UCSD-AML1 (cell line): ENCODE measurements at regions not wholly inside any gene's neighbourhood (a gene's known extent, or its start where the extent isn't known, plus 50 kb on each side); places are given as distances from the start of the nearest gene placed in this dataset.
"Not testable (repeated sequence)": the region's sequence is repeated elsewhere in the genome, so short reads cannot be mapped to it uniquely, and the experiment has no call there.

Source experiments
- DNase-seq: peaks from one replicate; lab custom pipeline; 2025; ENCODE audit not compliant: unreplicated experiment; lab: John Stamatoyannopoulos, UW

DNA sequence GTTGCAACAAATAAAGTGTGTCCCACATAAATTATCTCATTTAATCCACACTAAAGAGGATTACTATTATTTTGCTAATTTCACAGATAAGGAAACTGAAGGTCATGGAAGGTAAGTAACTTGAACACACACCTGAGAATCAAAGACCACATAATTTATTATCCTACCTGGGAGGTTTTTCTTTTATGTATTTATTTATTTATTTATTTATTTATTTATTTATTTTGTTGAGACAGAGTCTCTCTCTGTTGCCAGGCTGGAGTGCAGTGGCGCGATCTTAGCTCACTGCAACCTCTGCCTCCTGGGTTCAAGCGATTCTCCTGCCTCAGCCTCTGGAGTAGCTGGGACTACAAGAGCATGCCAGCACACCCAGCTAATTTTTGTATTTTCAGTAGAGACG is 1011.4 kb downstream of the VRK1 start:
- not testable (repeated sequence) for DNase-seq

DNA sequence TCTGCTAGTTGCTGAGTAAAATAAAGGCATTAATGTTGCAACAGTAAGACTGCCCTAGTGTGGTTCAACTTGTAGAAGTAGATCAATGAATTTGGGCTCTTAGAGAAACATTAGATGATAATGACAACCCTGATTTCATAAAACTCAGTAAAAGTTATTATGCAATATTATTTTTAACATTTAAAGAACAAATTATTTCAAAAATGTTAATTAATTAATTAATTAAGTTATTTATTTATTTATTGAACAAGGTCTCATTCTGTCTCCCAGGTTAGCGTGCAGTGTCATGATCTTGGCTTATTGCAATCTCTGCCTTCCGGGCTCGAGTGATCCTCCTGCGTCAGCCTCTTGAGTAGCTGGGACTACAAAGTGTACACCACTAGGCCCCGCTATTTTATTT is 1016.4 kb downstream of the VRK1 start:
- DNase-seq: no peak

DNA sequence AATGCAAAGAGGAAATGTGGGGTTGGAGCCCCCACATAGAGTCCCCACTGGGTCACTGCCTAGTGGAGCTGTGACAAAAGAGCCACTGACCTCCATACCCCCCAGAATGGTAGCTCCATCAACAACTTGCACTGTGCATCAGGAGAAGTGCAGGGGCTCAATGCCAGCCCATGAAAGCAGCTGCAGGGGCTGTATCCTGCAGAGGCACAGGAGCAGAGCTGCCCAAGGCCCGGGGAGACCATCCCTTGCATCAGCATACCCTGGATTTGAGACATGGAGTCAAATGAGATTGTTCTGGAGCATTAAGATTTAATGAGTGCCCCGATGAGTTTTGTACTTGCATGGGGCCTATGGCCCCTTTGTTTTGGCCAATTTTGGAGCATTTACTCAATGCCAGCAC is 1023.6 kb downstream of the VRK1 start:
- no peak for DNase-seq

DNA sequence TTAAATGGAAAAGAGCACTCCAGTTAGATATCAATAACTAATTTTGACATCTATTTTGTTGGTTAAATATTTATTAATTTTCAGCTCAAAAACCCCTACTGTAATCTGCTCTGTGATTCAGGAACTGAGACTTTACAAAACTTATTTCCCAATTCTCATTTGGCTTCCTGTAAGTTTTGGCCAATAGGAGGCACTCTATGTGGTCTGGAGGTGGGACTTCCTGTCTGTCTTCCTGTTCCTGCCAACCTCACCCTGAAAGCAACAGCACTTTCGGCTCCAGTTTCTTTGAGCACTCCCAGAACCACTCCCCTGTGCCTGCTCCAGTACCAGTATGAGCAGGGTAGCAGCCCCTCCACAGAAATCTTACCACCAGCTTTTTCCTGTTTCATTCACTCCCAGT is 1027.0 kb downstream of the VRK1 start:
- no peak for DNase-seq

DNA sequence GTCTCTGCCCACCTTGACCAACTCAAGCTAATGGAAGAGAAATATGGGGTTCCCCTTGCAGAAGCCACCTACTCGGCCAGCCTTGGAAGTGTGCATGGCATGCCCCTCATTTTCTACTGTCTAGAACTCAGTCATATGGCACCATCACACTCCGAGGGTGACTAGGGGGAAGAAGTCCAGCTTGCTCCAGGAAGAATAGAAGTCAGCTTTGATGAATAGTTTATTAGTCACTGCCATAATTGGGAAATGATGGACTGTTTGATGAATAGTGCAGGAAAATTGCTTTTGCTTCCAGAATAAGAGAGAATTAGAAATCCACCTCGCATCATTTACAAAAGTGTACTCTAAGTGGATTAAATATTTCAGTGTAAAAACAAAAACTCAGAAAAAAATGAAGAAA is 1030.6 kb downstream of the VRK1 start:
- no peak for DNase-seq

DNA sequence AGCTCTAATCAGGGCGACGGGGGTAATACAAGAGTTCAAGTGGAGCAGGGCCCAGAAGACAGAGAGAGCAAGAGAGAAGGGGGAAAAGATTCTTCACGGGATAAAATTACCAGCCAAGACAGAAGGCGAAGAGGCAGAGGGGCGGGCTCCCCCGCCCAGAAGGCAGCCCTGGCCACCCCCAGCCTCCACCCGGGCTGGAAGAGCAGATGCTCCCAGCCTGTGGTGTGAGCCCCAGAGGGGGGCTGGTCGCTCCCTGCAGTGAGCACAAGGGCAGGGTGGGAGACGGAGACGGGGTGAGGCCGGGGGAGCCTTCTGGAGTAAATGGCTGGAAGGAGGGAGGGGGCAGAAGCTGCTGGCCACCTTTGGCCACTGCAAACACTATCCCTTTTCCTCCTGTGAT is 1035.6 kb downstream of the VRK1 start:
- no peak for DNase-seq

DNA sequence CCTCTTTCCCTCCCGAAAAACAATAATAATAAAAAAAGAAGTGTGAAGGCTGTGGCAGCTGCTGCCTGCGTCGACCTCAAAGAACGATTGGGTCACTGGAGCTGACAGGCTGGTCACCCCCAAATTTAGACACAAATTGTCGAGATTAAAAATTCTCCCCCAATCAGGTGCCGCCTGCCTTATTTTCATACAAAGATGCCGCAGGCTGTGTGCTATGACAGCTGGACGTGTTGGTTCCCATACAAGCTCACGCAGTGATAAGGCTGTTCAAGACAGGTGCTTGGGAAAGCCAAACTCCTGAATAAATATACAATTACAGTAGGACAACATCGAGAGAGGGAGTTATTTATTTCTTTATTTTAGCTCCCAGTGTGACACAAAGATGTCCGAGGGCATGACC is 1041.8 kb downstream of the VRK1 start:
- DNase-seq: no peak

DNA sequence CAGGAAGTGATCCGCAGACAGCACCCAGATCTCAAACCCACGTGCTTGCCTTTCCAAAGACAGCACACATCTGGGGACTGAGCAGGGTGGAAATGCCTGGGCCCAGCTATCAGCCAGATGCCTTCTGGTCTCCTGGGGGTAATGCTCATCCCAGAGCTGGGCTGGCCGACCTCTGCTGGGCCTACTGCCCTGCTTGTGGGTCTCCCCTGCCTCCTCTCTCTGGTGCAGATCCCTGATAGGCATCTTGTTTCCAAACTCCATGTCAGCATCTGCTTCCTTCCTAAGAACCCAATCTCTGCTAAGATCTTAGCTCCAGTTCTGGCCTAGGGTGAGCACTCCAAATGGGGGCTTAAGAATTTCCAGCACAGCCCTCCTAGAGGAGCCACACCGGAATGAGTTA is 1043.0 kb downstream of the VRK1 start:
- no peak for DNase-seq

DNA sequence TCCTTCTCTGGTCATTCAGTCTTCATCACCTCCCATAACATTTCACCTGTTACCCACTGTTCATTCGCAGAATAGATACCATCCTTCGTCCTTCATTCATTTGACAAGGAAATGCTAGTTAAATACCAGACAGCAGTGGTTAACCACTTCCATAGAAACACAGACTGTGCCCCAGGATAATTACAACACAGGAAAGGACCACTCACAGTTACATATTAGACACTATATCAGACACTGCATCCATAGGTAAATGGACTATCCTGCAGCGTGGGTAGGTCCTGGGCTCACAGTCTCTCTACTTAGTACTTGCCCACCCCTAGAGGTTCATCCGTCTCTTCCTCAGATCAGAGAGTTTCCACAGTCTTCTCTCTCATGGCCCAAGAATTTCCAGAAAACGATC is 1044.6 kb downstream of the VRK1 start:
- DNase-seq: no peak

DNA sequence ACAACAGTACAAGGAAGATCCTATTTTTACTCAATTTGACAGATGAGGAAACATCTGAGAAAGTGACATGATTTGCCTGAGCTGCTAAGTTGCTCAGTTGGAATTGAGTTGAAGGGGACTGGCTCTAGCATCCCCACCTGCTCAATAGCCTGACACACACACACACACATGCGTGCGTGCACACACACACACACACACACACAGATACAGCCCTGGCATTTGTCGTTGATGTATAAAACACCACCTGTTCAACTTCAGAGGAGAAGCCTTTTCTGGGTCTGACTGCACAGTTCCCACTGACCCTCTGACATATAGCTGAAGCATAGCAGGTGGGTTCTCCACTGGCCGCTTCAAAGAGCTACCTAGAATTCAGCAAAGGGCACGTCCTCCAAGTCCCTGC is 1045.9 kb downstream of the VRK1 start:
- no peak for DNase-seq

DNA sequence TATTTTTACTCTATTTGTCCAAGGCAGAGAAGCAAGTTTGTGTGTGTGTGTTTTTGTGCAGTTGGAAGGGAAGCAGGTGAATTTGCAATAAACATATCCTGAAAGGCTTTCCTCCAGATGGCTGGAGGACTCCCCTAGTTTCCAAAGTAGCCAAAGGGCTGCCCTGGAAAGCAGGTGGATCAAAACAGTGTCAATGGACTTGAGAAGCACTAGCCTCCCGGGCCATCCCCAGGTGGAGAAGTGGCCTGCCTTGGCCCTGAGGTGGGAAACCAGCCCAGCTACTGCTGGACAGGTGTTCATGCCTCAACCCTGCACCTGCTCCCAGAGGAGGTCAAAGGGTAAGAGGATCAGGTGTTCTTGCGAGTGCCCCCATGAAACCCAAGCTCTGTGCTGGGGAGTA is 1046.9 kb downstream of the VRK1 start:
- DNase-seq: no peak

DNA sequence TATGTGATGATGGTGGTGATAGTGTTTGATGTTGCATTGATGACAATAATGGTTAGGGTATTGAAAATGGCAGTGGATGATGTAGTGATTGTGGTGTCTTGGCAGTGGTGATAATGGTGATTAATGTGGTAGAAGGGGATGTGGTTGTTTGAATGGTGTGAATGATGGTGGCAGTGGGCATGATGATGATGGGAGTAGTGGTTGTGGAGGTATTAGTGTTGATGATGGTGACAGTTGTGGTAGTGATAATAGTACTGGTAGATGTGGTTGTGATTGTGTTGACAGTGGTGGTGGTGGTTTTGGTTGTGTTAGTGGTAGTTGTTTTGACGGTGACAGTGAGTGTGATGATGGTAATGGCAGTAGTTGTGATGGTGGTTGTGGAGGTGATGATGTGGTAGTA is 1049.0 kb downstream of the VRK1 start:
- DNase-seq: no peak

DNA sequence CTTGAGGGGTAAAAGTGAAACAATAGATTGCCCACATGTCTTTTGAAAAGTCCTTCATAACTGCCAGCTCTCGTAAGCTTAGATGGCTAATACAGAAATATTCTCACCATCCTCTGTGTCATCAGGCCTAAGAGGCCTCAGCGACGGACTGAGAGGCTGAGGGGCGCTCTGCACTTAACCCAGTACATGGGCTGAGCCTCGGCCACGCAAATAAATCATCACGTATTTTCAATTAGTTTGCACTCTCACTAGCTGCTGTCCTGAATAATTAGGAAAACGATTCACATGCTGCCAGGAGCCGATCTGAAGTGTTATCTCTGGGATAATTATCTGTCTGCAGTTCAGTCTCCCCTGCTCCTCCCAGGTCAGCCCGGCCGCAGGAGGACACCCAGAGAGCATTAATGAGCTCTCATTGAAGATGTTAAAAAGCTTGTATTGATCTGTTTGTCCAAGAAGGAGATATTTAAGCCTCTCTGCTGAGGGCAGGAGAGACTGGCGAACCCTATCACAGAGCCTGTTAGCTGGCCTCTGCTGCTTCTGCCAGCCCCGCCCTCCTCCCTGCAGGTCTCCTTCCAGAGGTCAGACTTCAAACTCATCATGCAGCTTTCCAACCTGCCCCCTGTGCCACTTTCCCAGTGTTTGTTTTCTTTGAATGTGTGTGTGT is 1051.3 kb downstream of the VRK1 start:
- DNase-seq: no peak

DNA sequence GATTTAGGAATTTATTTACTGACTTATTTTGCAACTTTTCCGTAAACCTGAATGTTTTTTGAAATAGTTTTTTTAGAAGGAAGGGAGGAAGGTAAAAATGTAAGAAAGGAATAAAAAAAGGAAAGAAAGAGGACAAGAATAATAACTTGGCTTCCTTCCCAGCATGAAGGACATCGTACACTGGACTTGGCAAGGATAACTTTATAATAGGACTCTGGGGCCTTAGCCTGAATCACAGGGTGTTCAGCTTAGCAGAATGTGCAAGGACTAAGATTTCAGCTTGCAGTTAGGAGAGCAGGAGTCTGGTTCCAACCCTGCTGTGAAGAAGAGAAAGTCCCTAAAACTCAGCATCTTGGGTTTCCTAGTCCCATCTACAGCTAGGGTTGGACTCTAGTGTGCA is 1053.3 kb downstream of the VRK1 start:
- DNase-seq: no peak

DNA sequence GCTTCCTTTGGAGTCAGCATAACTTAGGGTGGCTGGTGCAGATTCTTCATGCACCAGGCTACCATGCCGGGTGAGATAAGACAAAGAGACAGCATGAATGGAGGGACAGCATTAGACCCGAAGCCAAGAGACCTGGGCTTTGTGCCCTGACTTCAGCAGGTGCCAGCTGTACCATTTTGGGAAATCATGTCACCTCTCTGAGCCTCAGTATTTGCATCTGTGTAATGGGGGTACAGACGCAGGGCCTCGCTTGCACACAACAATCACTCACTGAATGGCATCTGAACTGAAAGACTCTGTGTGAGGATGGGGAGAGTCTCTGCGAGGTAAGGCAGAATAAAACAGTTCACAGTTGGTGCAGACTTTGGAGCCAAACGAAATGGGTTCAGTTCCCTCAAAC is 1053.7 kb downstream of the VRK1 start:
- no peak for DNase-seq

DNA sequence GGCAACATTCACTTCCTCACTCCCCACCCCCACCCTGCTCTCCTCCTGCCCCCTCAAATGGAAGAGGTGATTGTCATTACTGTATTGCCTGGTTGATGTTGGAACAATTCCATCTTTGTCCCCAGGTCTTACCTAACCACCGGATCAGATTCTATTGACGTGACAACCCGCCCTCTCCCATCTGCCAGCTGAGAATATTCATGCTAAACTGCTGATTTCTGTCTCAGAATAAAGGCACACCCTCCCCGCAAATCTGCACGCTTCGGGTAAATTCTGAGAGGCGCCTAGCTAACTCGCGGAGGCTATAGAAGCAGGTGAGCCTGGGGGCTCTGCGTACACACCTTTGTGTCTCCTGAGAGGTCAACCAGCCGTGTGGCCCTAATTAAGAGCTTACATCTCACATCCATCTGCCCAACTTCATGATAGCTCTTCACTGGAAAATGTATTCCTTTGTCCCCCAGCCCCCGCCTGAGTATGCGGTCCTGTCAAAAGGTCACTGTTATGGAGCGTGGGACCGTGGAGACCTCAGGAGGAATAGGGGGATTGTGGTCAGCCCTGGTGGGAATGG is 1054.3 kb downstream of the VRK1 start:
- DNase-seq: no peak

DNA sequence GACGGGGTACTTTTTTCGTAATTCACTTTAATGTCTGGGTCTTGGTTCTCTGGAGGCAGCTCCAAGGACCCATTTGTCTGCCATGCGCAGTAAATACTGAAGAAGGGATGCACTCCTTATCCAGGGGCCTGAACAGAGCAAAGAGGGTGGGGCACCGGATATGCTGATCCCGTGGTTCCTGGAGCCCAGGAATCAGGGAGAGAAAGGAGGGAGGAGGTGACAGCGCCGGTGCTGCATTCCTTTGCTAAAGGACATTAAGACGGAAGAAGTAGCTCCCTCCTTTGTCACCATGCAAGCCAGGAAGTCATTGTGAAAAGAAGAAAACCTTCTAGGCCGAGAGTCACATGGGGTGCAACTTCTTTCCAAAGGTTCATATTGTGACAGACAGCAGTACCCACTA is 1057.7 kb downstream of the VRK1 start:
- no peak for DNase-seq

DNA sequence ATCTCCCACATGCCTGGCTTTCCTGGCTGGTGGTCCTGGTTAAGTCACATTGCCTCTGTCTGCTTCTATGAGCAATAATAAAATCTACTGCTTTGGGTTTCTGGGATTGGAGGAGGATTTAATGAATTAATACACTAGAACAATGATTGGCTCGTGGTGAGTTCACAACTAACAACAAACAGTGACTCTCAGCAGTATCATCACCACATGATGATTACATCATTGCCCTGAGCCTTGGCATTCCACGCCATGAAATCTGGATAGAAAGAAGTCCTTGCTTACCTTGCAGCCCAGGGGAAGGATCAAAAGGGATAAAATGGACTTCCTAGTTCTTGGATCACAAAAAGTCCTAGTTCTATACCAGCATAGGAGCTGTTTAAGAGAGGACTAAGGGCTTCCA is 1069.0 kb downstream of the VRK1 start:
- no peak for DNase-seq

DNA sequence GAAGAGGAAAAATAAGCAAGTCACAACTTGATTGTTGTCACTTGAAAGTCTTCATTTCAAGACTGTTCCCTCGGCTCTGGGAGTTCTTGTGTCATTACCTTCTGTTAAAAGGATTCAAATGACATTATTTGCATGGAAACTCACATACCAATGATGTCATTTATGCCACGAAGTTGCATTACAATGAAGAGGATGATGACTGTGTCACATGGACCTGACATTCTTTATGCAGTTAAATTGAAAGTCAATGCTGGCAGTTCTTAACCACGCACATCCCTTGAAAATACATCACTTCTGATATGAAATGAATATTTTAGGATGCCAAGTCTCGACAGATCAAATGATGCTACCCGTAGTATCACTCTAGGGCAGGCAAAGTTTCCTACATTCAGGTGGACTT is 1069.5 kb downstream of the VRK1 start:
- DNase-seq: no peak

DNA sequence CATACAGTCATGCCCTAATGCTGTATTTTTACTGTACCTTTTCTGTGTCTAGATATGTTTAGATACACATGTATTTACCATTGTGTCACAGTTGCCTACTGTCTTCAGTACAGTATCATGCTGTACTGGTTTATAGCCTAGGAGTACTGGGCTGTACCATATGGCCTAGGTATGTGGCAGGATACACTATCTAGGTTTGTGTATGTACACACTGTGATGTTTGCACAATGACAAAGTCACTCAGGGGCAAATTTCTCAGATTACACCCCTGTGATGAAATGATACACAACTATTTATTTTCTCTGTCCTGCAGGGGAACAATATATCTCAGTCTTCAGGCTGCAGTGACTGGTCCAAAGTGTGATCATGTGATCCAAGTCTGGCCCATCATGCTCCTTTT is 1076.1 kb downstream of the VRK1 start:
- DNase-seq: no peak

DNA sequence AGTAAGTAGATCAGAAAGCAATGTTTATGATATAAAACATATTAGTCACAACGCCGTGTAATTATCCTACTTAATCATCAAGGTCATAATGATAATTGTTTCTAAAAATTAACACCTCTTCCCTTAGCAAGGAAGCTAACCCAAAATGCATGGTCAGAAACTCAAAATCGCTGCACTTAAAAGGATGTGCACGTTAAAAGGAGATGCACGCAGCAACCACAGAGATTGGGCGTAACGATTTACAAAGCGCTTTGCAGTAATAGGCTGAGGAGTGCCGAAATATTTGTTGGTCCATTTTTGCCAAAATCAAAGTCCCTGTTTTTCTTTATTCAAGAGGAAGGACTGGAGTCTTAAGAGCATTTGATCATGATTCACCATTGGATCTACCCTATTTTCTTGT is 1077.2 kb downstream of the VRK1 start:
- no peak for DNase-seq

DNA sequence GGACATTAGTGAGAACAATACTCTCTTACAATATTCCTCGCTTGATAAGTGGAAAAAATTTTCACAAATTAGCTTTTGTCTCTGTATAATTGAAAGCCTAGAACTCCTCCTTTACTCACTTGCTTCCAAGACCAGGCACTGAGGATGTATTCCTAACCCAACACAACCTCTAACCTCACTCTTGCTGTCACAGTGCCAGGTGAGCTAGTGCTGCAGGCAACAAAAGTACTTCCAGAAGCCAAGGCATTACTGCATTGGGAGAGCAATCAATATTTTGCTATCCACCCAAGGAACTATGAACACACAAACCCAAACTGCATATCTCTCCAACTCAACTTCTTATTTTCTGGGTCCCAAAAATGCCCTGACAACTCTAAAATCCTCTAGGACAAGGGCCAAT is 1081.0 kb downstream of the VRK1 start:
- no peak for DNase-seq

DNA sequence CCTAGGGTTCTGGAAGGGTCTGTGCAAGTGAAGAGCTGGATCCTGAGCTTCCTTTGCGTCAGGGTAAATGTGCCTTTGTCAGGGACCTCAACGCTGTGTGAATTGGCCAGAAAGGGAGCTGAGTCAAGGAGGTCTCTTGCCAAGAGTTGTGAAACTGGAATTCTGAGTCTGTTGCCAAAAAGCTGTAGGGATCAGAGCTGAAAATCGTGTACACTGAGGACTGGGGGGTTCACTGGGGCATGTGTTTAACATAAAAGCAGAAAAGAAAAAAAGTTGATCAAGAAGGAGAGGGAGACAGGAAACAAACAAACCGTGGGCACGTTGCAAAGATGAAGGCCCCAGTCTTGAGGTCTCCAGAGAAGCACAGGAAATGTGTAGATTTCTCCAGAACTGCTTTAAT is 1081.5 kb downstream of the VRK1 start:
- DNase-seq: no peak
